ENCODE measurements at regions not wholly inside any gene's neighbourhood (a gene's known extent, or its start where the extent isn't known, plus 50 kb on each side); places are given as distances from the start of the nearest gene placed in this dataset.

GRCh38 chr11:79953629-79954028, 512.8 kb upstream of the TENM4 start:
- no peak overlapping the region for H3K27ac ChIP-seq
- TF ChIP-seq CTCF (IDR thresholded peaks at IDR 0.05): no peak
- no peak for TF ChIP-seq ZFX (IDR thresholded peaks at IDR 0.05; ENCODE audit: borderline replicate concordance)

GRCh38 chr11:79950741-79951140, 509.9 kb upstream of the TENM4 start:
- no peak overlapping the region for H3K27ac ChIP-seq
- TF ChIP-seq ZFX (IDR thresholded peaks at IDR 0.05; ENCODE audit: borderline replicate concordance) (no peak), CTCF (IDR thresholded peaks at IDR 0.05) (no peak)

GRCh38 chr11:79950172-79950571, 509.3 kb upstream of the TENM4 start:
- TF ChIP-seq ZFX (IDR thresholded peaks at IDR 0.05; ENCODE audit: borderline replicate concordance): no peak
- TF ChIP-seq CTCF (IDR thresholded peaks at IDR 0.05): no peak
- H3K27ac ChIP-seq: no peak overlapping the region

GRCh38 chr11:79949574-79949973, 508.7 kb upstream of the TENM4 start:
- H3K27ac ChIP-seq: no peak overlapping the region
- TF ChIP-seq ZFX (IDR thresholded peaks at IDR 0.05; ENCODE audit: borderline replicate concordance): no peak
- TF ChIP-seq CTCF (IDR thresholded peaks at IDR 0.05): no peak

GRCh38 chr11:79942646-79943045, 501.8 kb upstream of the TENM4 start:
- no peak overlapping the region for H3K27ac ChIP-seq
- TF ChIP-seq ZFX (IDR thresholded peaks at IDR 0.05; ENCODE audit: borderline replicate concordance) (no peak), CTCF (IDR thresholded peaks at IDR 0.05) (no peak)

- TF ChIP-seq ZFX (IDR thresholded peaks at IDR 0.05; ENCODE audit: borderline replicate concordance) (no peak), CTCF (IDR thresholded peaks at IDR 0.05) (no peak)
- H3K27ac ChIP-seq: no peak overlapping the region
Measured at GRCh38 chr11:79942090-79942489, 501.3 kb upstream of the TENM4 start.

- H3K27ac ChIP-seq: no peak overlapping the region
- no peak for TF ChIP-seq ZFX (IDR thresholded peaks at IDR 0.05; ENCODE audit: borderline replicate concordance)
- TF ChIP-seq CTCF (IDR thresholded peaks at IDR 0.05): no peak
Measured at GRCh38 chr11:79940974-79941735, 500.3 kb upstream of the TENM4 start.
